WTC11 (cell line): ENCODE measurements at regions not wholly inside any gene's neighbourhood (a gene's known extent, or its start where the extent isn't known, plus 50 kb on each side); places are given as distances from the start of the nearest gene placed in this dataset.
A peak's percentile ranks its signal among the peaks of the same experiment; 100 is the strongest.

Source experiments
- ATAC-seq: fragments of 200-7000 bp; cut with Tn5 transposase; 2 replicates; pipeline ENCODE4 v1.10.0; 2021; ENCODE audit warnings: mild to moderate bottlenecking, moderate library complexity
- CTCF ChIA-PET: fragments of 300-600 bp; sonication (Branson Sonifier 250); formaldehyde crosslinking; loops from one replicate; lab custom pipeline; 2021; ENCODE audit warnings: antibody characterized with exemption; lab: Charles Lee
- POLR2A ChIA-PET: fragments of 350-600 bp; sonication (Branson Sonifier 250); formaldehyde crosslinking; loops from one replicate; lab custom pipeline; 2021; ENCODE audit warnings: antibody characterized with exemption; lab: Charles Lee
- DNase-seq: peaks from one replicate; pipeline ENCODE4 v3.0.0; 2021; ENCODE audit warnings: low spot score
- H3K27ac Mint-ChIP-seq: 2 replicates; pipeline ENCODE4 v1.8.0; 2021; ENCODE audit warnings: mixed read lengths
- H3K27me3 Mint-ChIP-seq: 2 replicates; pipeline ENCODE4 v1.8.0; 2021; ENCODE audit warnings: low read depth, mild to moderate bottlenecking, moderate library complexity, mixed read lengths
- H3K36me3 Mint-ChIP-seq: 2 replicates; pipeline ENCODE4 v1.8.0; 2021; ENCODE audit warnings: mixed read lengths
- H3K4me1 Mint-ChIP-seq: 2 replicates; pipeline ENCODE4 v1.8.0; 2022; ENCODE audit warnings: mixed read lengths
- H3K4me3 Mint-ChIP-seq: 2 replicates; pipeline ENCODE4 v1.8.0; 2021; ENCODE audit warnings: mild to moderate bottlenecking, moderate library complexity, mixed read lengths
- H3K9me3 Mint-ChIP-seq: 2 replicates; pipeline ENCODE4 v1.8.0; 2021; ENCODE audit warnings: mixed read lengths
- CBFB ChIP-seq: sonication (generic); formaldehyde crosslinking; IDR thresholded peaks from 2 replicates; pipeline ENCODE4 v1.8.1; 2022; ENCODE audit warnings: mild to moderate bottlenecking, low read depth, missing genetic modification reagents
- ERG ChIP-seq: fragments of 250-450 bp; sonication (Bioruptor Pico); IDR thresholded peaks from 2 replicates; pipeline ENCODE4 v1.8.0; 2021; ENCODE audit warnings: mild to moderate bottlenecking
- ESRRA ChIP-seq: sonication (generic); formaldehyde crosslinking; IDR thresholded peaks from 2 replicates; pipeline ENCODE4 v1.8.1; 2022; ENCODE audit warnings: mild to moderate bottlenecking, missing genetic modification reagents, borderline replicate concordance
- ETV6 ChIP-seq: sonication (generic); formaldehyde crosslinking; IDR thresholded peaks from 2 replicates; pipeline ENCODE4 v1.8.1; 2022; ENCODE audit warnings: mild to moderate bottlenecking, missing genetic modification reagents
- FOXP1 ChIP-seq: sonication (generic); formaldehyde crosslinking; IDR thresholded peaks from 2 replicates; pipeline ENCODE4 v1.8.0; 2022; ENCODE audit warnings: missing genetic modification reagents, mild to moderate bottlenecking, moderate library complexity, borderline replicate concordance
- IRF1 ChIP-seq: sonication (generic); formaldehyde crosslinking; IDR thresholded peaks from 2 replicates; pipeline ENCODE4 v1.8.0; 2023; ENCODE audit warnings: missing genetic modification reagents
- IRF2 ChIP-seq: sonication (generic); formaldehyde crosslinking; IDR thresholded peaks from 2 replicates; pipeline ENCODE4 v1.8.0; 2022; ENCODE audit warnings: low read depth, missing genetic modification reagents, borderline replicate concordance
- JAZF1 ChIP-seq: fragments of 250-450 bp; sonication (Bioruptor Pico); IDR thresholded peaks from 2 replicates; pipeline ENCODE4 v1.9.0; 2021; ENCODE audit warnings: moderate library complexity, mild to moderate bottlenecking, inconsistent platforms
- MLX ChIP-seq: sonication (generic); formaldehyde crosslinking; IDR thresholded peaks from 2 replicates; pipeline ENCODE4 v1.8.1; 2023; ENCODE audit warnings: mild to moderate bottlenecking, missing genetic modification reagents, moderate library complexity
- MXD4 ChIP-seq: fragments of 250-450 bp; sonication (Bioruptor Pico); IDR thresholded peaks from 2 replicates; pipeline ENCODE4 v1.8.0; 2021; ENCODE audit warnings: mild to moderate bottlenecking, moderate library complexity, borderline replicate concordance
- NFATC4 ChIP-seq: fragments of 250-450 bp; sonication (Bioruptor Pico); IDR thresholded peaks from 2 replicates; pipeline ENCODE4 v1.9.0; 2021; ENCODE audit warnings: mild to moderate bottlenecking
- NR2C2 ChIP-seq: sonication (generic); formaldehyde crosslinking; IDR thresholded peaks from 2 replicates; pipeline ENCODE4 v1.8.0; 2022; ENCODE audit warnings: mild to moderate bottlenecking, missing genetic modification reagents
- SMAD3 ChIP-seq: sonication (generic); formaldehyde crosslinking; IDR thresholded peaks from 2 replicates; pipeline ENCODE4 v1.8.0; 2022; ENCODE audit warnings: missing genetic modification reagents, mild to moderate bottlenecking, borderline replicate concordance
- TCF7 ChIP-seq: sonication (generic); formaldehyde crosslinking; IDR thresholded peaks from 2 replicates; pipeline ENCODE4 v1.8.0; 2022; ENCODE audit warnings: mild to moderate bottlenecking, low read depth, missing genetic modification reagents, moderate library complexity
- TP53 ChIP-seq: sonication (generic); formaldehyde crosslinking; IDR thresholded peaks from 2 replicates; pipeline ENCODE4 v1.8.1; 2023; ENCODE audit warnings: mild to moderate bottlenecking, missing genetic modification reagents
- ZMAT4 ChIP-seq: fragments of 250-450 bp; sonication (Bioruptor Pico); IDR thresholded peaks from 2 replicates; pipeline ENCODE4 v1.9.0; 2021; ENCODE audit warnings: mild to moderate bottlenecking
- ZNF121 ChIP-seq: sonication (generic); formaldehyde crosslinking; IDR thresholded peaks from 2 replicates; pipeline ENCODE4 v1.8.0; 2023; ENCODE audit warnings: missing genetic modification reagents
- ZNF281 ChIP-seq: sonication (generic); formaldehyde crosslinking; IDR thresholded peaks from 2 replicates; pipeline ENCODE4 v1.8.0; 2023; ENCODE audit warnings: mild to moderate bottlenecking, missing genetic modification reagents
- ZNF423 ChIP-seq: fragments of 250-450 bp; sonication (Bioruptor Pico); IDR thresholded peaks from 2 replicates; pipeline ENCODE4 v2.1.2; 2022; ENCODE audit warnings: mild to moderate bottlenecking, moderate library complexity
- ZNF425 ChIP-seq: fragments of 250-450 bp; sonication (Bioruptor Pico); conservative IDR thresholded peaks from 2 replicates; pipeline ENCODE4 v1.9.0; 2021; ENCODE audit warnings: mild to moderate bottlenecking
- ZSCAN18 ChIP-seq: fragments of 250-450 bp; sonication (Bioruptor Pico); IDR thresholded peaks from 2 replicates; pipeline ENCODE4 v2.1.2; 2022; ENCODE audit warnings: mild to moderate bottlenecking, moderate library complexity

GRCh38 chr12:115452751-115453281 is 768.8 kb upstream of the TBX3 start:
- Mint-ChIP-seq H3K27me3 (peaks cover 32% of the 10 kb centered on the region), H3K4me1 (peaks cover 56% of the 10 kb centered on the region), H3K36me3 (no peaks in the 10 kb centered on the region), H3K9me3 (0 out of 2 replicates have a peak, but pooled peaks cover 2% of the 10 kb centered on the region), H3K4me3 (peak overlapping the region; percentile 71), H3K27ac (no peak overlapping the region)
- DNase-seq (peak; percentile 48), ATAC-seq (peak; percentile 4; the same call in 1 of the 2 replicates)
- POLR2A ChIA-PET, result no interaction called here
- CTCF ChIA-PET, result no interaction called here
- peak; percentile 52; the same call in 1 of the 2 replicates for TF ChIP-seq ZNF423
- TF ChIP-seq IRF2 (CRISPR knock-in tag), result no peak
- no peak for TF ChIP-seq ZNF281 (CRISPR knock-in tag)

GRCh38 chr12:115451780-115452736 is 768.1 kb upstream of the TBX3 start:
- CTCF ChIA-PET, result no interaction called here
- H3K9me3 Mint-ChIP-seq, result no peaks in the 10 kb centered on the region
- H3K4me1 Mint-ChIP-seq, result peaks cover 50% of the 10 kb centered on the region
- ATAC-seq (peak; percentile 69), DNase-seq (peak; percentile 64)
- TF ChIP-seq CBFB (CRISPR knock-in tag) (no peak), ZNF121 (CRISPR knock-in tag) (no peak), ZNF425 (CRISPR knock-in tag) (no peak), NFATC4 (CRISPR knock-in tag) (no peak), MXD4 (CRISPR knock-in tag) (no peak), JAZF1 (CRISPR knock-in tag) (no peak), ERG (no peak), NR2C2 (CRISPR knock-in tag) (no peak), MLX (no peak), TCF7 (no peak), FOXP1 (CRISPR knock-in tag) (no peak), ZMAT4 (CRISPR knock-in tag) (no peak), ETV6 (CRISPR knock-in tag) (no peak), IRF2 (CRISPR knock-in tag) (no peak), SMAD3 (no peak), ESRRA (CRISPR knock-in tag) (no peak), ZSCAN18 (no peak), IRF1 (CRISPR knock-in tag) (no peak), TP53 (CRISPR knock-in tag) (no peak), ZNF423 (no peak)
- peaks cover 32% of the 10 kb centered on the region for H3K27me3 Mint-ChIP-seq
- no peak overlapping the region for H3K27ac Mint-ChIP-seq
- H3K4me3 Mint-ChIP-seq, result peak overlapping the region; percentile 80
- H3K36me3 Mint-ChIP-seq, result no peaks in the 10 kb centered on the region
- POLR2A ChIA-PET, result no interaction called here
